ENCODE measurements at regions not wholly inside any gene's neighbourhood (a gene's known extent, or its start where the extent isn't known, plus 50 kb on each side); places are given as distances from the start of the nearest gene placed in this dataset.

- Mint-ChIP-seq H3K9me3 (ENCODE audit: low read depth, unreplicated experiment) (no peaks in the 10 kb centered on the region), H3K4me1 (ENCODE audit: low read depth, unreplicated experiment) (peaks cover 26% of the 10 kb centered on the region), H3K27ac (ENCODE audit: unreplicated experiment) (peak overlapping the region; percentile 45), H3K27me3 (ENCODE audit: unreplicated experiment) (peaks cover 9% of the 10 kb centered on the region), H3K4me3 (ENCODE audit: low read depth, unreplicated experiment) (peak overlapping the region; percentile 69), H3K36me3 (ENCODE audit: insufficient read depth, unreplicated experiment) (peaks cover 24% of the 10 kb centered on the region)
- TF ChIP-seq, protein P1, sequence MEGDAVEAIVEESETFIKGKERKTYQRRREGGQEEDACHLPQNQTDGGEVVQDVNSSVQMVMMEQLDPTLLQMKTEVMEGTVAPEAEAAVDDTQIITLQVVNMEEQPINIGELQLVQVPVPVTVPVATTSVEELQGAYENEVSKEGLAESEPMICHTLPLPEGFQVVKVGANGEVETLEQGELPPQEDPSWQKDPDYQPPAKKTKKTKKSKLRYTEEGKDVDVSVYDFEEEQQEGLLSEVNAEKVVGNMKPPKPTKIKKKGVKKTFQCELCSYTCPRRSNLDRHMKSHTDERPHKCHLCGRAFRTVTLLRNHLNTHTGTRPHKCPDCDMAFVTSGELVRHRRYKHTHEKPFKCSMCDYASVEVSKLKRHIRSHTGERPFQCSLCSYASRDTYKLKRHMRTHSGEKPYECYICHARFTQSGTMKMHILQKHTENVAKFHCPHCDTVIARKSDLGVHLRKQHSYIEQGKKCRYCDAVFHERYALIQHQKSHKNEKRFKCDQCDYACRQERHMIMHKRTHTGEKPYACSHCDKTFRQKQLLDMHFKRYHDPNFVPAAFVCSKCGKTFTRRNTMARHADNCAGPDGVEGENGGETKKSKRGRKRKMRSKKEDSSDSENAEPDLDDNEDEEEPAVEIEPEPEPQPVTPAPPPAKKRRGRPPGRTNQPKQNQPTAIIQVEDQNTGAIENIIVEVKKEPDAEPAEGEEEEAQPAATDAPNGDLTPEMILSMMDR (IDR thresholded peaks at IDR 0.05; ENCODE audit: unreplicated experiment) = no peak
- DNase-seq = no peak
- BruUV-seq (replicated peaks) = no TSS peak
- intact Hi-C loops (cut with micrococcal nuclease; ENCODE audit: unreplicated experiment) = loop anchor here (1.0 to 10.0 kb wide), 4 partner anchors 248 to 707 kb away; partner anchors contain the start of gene ZNF438
- CTCF ChIA-PET = interaction anchor here (0.7 to 3.7 kb wide), 12 partner anchors 32 to 1468 kb away, joined by 3 to 18 read pairs (median 4); partner anchors contain the start of gene ZNF438
Measured at GRCh38 chr10:30784524-30784896, 155.0 kb upstream of the LYZL2 start.

DNA sequence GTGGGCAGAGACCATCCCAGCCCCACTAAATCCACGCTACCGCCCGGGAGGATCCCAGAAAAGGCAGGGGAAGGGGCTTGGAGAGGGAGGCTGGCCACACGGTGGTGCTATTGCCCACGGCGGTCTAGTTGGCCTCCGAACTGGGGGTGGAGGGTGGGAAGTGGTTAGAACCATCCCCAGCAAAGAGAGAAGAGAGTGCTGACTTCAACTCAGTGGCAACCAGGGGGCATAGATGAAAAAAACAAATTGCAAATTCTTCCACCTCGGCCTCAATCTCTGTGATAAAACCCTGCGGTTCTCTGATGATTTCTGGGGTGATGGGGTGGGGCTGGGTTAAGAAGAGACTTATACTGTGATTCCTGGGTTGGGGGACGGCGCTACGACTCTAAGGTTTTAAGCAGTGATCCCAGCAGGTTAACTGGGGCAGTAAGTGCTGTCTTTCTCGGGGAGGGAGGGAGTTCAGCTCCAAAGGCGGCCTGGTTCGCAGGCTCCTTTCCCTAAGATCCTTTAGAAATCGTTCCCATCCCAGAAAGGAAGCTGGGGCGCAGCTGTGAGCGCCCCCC lies 154.5 kb upstream of the LYZL2 start:
- CTCF ChIA-PET = interaction anchor here (0.7 to 3.7 kb wide), 11 partner anchors 32 to 707 kb away, joined by 3 to 18 read pairs (median 4); partner anchors contain the start of gene ZNF438
- peaks cover 14% of the 10 kb centered on the region for H3K27me3 Mint-ChIP-seq (ENCODE audit: unreplicated experiment)
- H3K4me3 Mint-ChIP-seq (ENCODE audit: low read depth, unreplicated experiment) = peak overlapping the region; percentile 69
- peaks cover 26% of the 10 kb centered on the region for H3K4me1 Mint-ChIP-seq (ENCODE audit: low read depth, unreplicated experiment)
- DNase-seq = peak; percentile 89
- no peaks in the 10 kb centered on the region for H3K9me3 Mint-ChIP-seq (ENCODE audit: low read depth, unreplicated experiment)
- peak overlapping the region; percentile 45 for H3K27ac Mint-ChIP-seq (ENCODE audit: unreplicated experiment)
- peaks cover 24% of the 10 kb centered on the region for H3K36me3 Mint-ChIP-seq (ENCODE audit: insufficient read depth, unreplicated experiment)
- intact Hi-C loops (cut with micrococcal nuclease; ENCODE audit: unreplicated experiment) = loop anchor here (1.0 to 10.0 kb wide), 4 partner anchors 248 to 707 kb away; partner anchors contain the start of gene ZNF438
- no TSS peak for BruUV-seq (replicated peaks)
- TF ChIP-seq, protein P1 (IDR thresholded peaks at IDR 0.05; ENCODE audit: unreplicated experiment) = peak; percentile 81

- Mint-ChIP-seq H3K27ac (ENCODE audit: unreplicated experiment) (no peak overlapping the region), H3K9me3 (ENCODE audit: low read depth, unreplicated experiment) (no peaks in the 10 kb centered on the region), H3K4me1 (ENCODE audit: low read depth, unreplicated experiment) (peaks cover 26% of the 10 kb centered on the region), H3K36me3 (ENCODE audit: insufficient read depth, unreplicated experiment) (peaks cover 24% of the 10 kb centered on the region), H3K4me3 (ENCODE audit: low read depth, unreplicated experiment) (peak overlapping the region; percentile 69), H3K27me3 (ENCODE audit: unreplicated experiment) (peaks cover 26% of the 10 kb centered on the region)
- BruUV-seq (replicated peaks) = no TSS peak
- CTCF ChIA-PET = interaction anchor here (0.8 to 3.7 kb wide), 6 partner anchors 31 to 708 kb away, joined by 3 to 18 read pairs (median 4); partner anchors contain the start of gene ZNF438
- TF ChIP-seq, protein P1 (IDR thresholded peaks at IDR 0.05; ENCODE audit: unreplicated experiment) = no peak
- peak; percentile 18 for DNase-seq
- intact Hi-C loops (cut with micrococcal nuclease; ENCODE audit: unreplicated experiment) = loop anchor here (5.0 to 10.0 kb wide), 3 partner anchors 250 to 562 kb away; partner anchors contain the start of gene ZNF438
Measured at GRCh38 chr10:30782537-30783461, 153.2 kb upstream of the LYZL2 start.

DNA sequence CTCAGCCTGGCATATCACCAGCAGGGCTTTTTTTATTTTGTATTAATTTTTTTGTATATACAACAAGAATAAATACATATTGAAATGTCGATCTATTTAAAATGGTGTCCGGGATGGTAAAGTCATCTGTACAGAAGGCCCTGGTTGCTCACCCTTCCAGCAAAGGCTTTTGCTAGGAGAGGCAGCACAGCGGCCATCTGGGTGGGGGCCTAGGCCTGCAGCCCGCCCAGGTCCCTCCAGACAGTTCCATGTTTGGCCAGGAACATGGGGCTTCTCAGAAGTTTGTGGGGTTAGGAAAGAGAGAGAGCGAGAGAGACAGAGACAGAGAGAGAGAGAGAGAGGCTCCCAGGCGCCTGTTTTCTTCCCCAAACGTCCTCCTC lies 152.6 kb upstream of the LYZL2 start:
- CTCF ChIA-PET = interaction anchor here (0.8 to 3.7 kb wide), 4 partner anchors 30 to 709 kb away, joined by 3 to 18 read pairs (median 6); partner anchors contain the start of gene ZNF438
- H3K27ac Mint-ChIP-seq (ENCODE audit: unreplicated experiment) = no peak overlapping the region
- peaks cover 26% of the 10 kb centered on the region for H3K27me3 Mint-ChIP-seq (ENCODE audit: unreplicated experiment)
- no peak overlapping the region for H3K4me3 Mint-ChIP-seq (ENCODE audit: low read depth, unreplicated experiment)
- TF ChIP-seq, protein P1 (IDR thresholded peaks at IDR 0.05; ENCODE audit: unreplicated experiment) = no peak
- intact Hi-C loops (cut with micrococcal nuclease; ENCODE audit: unreplicated experiment) = loop anchor here (5.0 to 10.0 kb wide), 3 partner anchors 250 to 563 kb away; partner anchors contain the start of gene ZNF438
- BruUV-seq (replicated peaks) = no TSS peak
- H3K36me3 Mint-ChIP-seq (ENCODE audit: insufficient read depth, unreplicated experiment) = peaks cover 24% of the 10 kb centered on the region
- H3K4me1 Mint-ChIP-seq (ENCODE audit: low read depth, unreplicated experiment) = peaks cover 26% of the 10 kb centered on the region
- DNase-seq = no peak
- H3K9me3 Mint-ChIP-seq (ENCODE audit: low read depth, unreplicated experiment) = no peaks in the 10 kb centered on the region

All from Calu3 (cell line).